GM19467 (cell line): ENCODE measurements at regions not wholly inside any gene's neighbourhood (a gene's known extent, or its start where the extent isn't known, plus 50 kb on each side); places are given as distances from the start of the nearest gene placed in this dataset.

Source experiments
- ATAC-seq: cut with Tn5 transposase; IDR thresholded peaks from one replicate; pipeline ENCODE4 v1.9.1; 2021; ENCODE audit warnings: mild to moderate bottlenecking, moderate library complexity; ENCODE audit not compliant: unreplicated experiment

DNA sequence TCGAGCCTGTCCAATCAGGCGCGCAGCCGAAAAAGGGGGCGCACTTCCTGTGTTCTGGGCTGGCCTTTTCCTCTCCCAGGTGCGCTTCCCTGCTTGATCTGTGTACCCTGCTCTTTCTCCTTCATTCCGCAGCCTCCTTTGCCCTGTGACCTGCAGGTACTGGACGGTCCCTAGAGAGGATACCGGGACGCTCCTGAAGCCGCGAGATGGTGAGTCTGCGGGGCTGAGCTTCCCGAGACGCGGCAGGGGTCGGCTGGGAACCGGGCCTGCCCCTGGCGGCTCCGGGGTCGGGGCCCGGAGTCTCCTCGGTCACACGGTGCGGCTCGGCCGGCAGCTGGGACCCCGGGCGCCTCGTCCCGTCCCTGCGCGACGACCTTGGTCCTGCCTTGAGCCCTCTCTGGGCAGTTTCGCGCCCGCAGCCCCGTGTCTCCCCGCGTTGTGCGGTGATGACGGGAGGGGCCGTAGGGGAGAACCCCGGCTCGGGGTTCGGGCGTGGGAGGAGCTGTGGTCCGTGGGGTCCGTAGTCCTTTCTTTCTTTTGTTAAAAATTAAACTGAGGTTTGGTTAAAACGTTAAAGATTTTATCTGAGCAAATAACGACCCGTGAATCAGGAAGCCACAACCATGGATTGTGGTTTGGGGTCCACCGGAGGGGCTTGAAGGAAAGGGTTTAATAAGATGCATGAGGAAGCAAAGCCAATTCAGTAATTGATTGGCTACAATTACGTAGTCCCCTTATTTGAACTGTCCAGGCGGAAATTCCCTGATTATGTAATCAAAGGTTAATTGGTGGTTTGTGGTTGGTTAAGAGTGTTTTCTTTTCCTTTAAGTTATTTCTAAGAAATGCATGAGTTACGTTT is 172.8 kb upstream of the ZNF267 start:
- peak; percentile 73 for ATAC-seq

DNA sequence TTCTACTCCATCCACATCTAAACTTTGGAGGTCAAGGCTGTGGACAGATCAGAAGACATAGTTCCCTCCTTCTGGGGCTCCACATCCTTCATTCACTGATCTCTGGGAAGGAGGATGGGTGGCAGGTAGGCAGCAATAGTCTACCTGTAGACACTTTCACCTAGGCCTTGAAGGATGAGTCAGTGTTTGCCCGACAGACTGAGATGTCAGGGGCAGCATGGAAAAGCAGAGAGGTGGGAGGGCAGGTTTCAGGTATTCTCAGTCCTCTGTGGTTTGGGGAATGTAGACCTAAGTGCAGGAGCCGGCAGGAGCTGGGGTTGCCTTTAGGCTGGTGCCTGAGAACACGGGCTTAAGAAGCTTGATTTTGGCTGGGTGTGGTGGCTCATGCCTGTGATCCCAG is 171.9 kb upstream of the ZNF267 start:
- ATAC-seq, result no peak

- no peak for ATAC-seq
Measured at GRCh38 chr16:31702796-31703195, 170.8 kb upstream of the ZNF267 start.

DNA sequence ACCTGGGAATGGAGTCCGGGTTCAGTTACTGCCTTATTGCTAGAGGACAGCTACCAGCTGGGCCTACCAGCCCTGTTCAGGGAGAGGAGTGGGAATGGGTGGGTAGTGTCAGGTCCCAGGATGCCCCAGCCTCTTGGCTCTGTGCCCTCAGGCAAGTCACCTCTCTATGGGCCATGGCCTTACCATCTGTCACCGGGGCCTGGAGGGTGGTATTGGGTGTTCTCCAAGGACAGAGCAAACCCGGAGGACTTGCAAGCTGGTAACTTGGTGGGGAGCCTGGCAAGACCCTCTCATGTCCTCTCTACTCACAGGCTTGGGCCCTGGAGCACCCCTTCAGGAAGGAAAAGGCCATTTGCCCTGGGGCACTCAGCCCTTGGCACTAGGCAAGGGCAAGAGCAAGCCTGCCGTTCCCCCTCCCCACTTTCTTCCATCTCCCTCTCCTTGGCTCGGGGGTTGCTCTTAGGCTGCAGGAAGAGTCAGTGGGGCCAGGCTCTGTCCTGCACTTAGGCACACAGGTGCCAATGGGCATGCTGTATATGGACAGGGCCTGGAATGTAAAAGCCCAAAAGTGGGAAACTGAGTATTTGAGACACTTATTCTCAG is 170.0 kb upstream of the ZNF267 start:
- no peak for ATAC-seq

DNA sequence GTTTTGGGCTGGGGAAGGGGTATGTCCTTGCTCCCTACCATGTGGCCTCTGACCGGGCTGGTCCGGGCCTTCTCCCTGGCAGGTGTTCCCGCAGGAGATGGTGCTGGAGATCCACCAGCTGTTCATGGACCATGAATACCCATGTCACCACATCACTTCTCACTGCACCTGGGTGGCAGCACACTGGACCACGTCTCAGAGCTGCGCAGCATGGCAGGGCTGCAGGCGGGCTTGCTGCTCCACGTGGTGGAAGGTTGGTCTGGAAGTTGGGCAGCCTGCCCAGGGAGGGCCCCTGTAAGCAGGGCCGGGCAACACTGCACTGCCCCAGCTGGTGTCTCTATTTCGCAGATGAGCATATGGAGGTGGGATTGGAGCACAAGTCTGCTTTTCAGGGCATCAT is 169.5 kb upstream of the ZNF267 start:
- no peak for ATAC-seq

DNA sequence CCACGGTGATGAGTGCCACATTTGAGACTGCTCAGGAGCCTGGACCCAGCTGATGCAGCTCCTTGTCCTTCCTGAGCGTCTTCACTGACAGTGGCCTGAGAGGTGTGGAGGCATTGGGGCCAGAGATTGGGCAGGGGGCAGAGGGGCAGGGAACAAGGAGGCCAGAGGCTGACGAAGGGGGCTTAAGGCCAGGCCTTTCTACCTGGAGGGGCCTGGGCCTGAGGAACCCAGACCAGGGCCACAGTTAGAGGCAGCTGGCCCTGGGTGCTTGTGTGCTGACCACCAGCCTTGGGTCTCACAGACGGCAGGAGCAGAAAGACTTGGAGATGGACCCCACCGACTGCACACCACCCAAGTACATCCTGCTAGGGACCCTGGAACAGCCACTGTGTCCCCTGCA is 168.2 kb upstream of the ZNF267 start:
- ATAC-seq, result no peak

GRCh38 chr16:31706318-31706717 is 167.3 kb upstream of the ZNF267 start:
- no peak for ATAC-seq

- no peak for ATAC-seq
Measured at GRCh38 chr16:31706925-31707324, 166.7 kb upstream of the ZNF267 start.

- ATAC-seq, result no peak
Measured at GRCh38 chr16:31707743-31708335, 165.8 kb upstream of the ZNF267 start.

- ATAC-seq, result no peak
Measured at GRCh38 chr16:31708348-31708747, 165.3 kb upstream of the ZNF267 start.

- no peak for ATAC-seq
Measured at GRCh38 chr16:31709181-31709580, 164.4 kb upstream of the ZNF267 start.

DNA sequence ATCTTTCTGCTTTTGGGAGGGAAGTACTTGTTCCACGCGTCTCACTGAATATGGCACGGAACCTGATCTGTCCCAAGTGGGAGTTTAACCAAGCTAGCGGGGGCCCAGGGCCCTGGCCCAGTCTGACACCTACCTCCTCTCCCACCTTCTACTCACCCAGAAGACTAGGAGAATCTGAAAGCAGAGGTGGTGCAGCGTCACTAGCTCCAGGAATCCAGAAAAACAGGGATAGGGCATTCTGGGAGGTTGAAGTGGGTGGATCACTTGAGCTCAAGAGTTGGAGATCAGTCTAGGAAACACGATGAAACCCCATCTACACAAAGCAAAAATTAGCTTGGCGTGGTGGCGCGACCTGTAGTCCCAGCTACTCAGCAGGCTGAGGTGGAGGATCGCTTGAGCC is 163.5 kb upstream of the ZNF267 start:
- ATAC-seq, result no peak

DNA sequence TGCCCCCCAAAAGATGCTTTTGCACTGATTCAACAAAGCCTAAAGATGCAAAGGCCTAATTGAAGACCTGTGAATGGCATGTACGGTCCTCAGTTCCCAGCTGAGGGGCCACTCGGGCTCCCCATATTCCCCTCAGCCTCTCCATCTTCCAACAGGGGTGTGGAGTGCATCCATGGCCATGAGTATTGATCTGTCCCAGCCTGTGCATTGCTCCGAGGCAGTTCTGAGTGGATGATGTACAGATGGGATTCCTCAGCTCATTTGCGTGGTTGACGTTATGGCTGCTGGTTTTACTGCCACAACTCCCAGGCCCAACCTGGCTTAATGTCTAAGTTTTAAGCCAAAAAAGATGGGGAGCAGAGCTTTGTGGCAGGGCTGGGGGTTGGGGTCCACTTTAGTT is 162.7 kb upstream of the ZNF267 start:
- ATAC-seq, result no peak

DNA sequence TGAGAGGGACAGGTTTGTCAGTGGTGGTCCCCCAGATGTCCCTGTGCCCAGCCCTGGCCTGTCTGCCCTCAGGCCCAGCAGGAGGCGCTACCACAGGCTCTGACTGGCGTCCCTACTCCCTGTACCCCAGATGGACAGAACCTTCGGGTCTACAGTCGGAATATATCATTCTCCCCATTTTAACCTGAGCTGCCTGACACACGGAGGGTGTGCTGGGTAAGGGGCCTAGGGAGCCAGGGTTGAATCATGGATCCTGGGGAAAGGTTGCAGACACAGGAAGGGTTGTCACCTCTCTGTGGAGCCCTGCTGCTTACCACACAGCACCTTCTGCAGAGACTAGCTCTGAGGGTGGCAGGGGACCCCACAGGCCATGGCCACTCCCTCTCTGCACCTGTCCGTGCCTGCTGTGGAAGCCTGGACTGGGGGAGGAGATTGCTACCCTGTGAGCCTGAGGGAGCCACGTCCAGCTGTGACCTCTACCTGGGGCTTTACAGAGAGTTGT is 162.2 kb upstream of the ZNF267 start:
- ATAC-seq, result no peak

DNA sequence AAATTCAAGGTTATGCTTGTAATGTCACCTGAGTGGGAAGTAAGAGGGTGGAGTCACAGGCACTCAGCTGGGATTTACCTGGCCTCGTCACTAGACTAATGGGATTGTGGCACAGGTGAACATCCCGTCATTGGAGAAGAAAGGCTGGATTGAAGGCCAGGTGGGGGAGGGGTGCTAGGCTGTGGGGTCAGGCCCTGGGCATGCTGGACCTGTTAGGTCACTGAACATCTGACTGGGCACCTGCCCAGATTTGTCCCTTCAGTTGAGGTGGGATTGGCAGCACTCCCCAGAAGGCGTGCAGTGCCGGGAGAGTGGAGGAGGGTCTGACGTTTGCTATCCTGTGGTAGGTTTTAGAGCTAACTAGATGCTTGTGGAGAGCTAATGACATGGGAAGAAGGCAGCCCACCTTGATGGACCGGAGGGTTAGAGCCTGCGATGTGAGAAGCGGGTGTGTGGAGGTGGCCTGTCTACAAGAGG is 161.5 kb upstream of the ZNF267 start:
- no peak for ATAC-seq

DNA sequence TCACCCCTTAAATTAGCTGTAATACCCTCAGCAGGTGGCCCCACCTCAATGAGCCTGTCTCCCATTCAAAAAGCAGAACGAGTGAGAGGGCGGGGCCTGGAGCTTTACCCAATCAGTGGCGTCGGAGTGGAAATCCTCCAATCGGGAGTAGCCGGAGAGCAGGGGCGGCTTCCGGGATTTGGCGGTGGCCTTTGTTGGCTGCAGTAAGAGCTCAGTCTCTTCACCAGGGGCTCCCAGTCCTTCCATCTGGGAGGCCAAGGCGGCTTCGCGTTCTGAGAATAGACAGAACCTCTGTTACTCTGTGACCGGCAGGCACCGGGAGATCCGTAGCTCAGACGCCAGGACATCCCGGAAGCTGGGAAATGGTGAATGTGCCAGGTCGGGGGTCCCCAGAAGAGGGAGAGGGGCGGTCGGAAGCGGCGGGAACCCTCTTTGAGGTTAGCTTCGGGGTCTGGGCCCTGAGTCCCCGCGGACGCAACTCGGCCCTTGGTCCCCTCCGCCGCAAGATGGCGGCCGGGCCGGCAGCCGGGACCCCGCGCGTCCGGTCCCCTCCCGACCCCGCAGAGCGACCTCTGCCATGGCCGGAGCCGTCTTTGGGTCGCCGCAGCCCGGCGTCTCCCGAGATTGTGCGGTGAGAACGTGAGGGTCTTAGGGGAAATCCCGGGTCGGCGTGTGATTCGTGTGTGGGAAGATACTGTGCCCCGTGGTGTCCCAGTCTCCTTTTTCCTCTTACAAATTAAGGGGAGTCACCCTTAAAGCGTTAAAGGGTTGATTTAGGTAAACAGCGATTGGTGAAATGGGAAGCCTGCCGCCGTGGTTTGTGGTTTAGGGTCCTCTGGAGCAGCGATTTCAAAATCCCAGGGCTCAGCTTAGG is 160.3 kb upstream of the ZNF267 start:
- ATAC-seq, result peak; percentile 92

DNA sequence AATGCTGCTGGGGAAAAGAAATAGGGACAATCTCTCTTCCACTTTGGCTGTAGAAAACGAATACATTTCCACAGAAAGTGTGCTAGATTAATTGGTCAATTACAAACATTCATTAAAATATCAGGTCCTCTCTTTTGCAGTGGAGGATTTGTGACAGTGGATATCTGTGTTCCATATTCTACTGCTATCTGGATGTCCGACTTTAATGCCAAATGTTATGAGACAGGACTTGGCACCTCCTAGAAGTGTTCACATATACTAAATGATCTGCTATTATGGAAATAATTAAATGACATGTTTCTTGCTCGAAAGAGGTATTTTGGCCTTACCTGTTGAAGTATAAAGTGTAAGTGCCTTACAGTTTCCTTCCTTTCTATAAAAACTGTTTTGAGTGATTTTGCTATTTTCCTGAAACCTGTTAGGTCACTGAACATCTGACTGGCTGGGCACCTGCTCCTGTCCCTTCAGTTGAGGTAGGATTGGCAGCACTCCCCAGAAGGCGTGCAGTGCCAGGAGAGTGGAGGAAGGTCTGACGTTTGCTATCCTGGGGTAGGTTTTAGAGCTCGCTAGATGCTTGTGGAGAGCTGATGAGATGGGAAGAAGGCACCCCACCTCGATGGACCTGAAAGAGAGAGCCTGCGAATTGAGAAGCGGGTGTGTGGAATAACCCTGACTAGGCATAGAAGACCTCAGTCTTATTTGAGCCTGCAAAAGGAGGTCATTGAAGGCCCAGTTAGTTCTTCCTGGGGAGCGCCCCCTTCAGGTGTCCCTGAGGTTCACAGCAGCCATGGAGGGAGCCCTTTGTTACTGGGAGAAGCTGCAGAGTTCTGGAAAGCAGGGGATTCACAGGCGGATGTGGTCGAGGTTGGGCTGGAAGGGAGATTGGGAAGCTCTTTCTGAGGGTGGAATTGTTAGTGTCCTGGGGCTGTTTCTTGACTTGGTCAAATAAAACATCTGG is 159.4 kb upstream of the ZNF267 start:
- ATAC-seq, result no peak

DNA sequence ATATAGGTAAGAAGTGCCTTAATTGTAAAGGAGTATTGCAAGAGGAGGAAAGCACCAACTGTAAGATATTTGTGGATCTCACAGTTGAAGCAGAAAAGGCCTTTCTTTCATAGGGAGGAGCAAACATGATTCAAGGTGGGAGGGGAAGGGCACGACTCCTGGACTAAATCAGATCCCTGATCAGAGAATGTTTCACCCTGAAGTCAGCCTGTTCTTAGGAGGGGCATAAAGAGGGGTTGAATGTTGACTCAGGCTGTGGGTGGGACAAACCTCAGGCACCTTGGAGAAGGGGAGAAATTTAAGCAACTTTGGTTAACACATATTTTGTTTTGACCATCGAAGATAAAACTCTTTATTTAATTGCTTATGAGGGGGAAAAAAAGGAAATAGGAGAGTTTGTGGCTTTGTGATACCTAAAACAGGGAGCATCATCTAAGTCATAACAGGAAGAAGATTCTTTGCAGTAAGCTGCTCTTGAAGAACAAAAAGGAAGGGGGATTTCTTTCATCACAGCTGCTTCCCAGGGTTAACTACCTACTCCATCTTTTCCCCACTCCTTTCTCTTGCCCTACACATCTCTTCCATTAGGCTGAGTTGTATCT is 158.6 kb upstream of the ZNF267 start:
- no peak for ATAC-seq

DNA sequence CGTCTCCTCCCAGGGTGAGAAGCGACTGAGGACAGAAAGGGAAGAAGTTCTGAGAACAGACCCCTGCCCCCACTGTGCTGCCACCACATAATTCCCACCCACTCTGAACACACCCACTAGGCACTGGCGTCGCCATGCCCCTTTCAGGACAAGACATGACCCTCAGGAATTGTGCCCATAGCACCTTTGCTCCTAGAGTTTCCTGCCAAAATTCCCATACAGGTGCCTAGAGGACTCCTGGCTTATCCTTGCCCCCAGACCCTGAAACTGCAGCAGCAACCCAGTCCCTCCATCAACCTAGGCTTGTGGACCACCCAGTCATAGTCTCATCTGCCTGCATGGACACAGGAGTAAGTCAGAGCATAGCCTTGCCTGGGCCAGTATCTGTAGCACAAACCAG is 157.7 kb upstream of the ZNF267 start:
- no peak for ATAC-seq
